ENCODE measurements at regions not wholly inside any gene's neighbourhood (a gene's known extent, or its start where the extent isn't known, plus 50 kb on each side); places are given as distances from the start of the nearest gene placed in this dataset.

DNA sequence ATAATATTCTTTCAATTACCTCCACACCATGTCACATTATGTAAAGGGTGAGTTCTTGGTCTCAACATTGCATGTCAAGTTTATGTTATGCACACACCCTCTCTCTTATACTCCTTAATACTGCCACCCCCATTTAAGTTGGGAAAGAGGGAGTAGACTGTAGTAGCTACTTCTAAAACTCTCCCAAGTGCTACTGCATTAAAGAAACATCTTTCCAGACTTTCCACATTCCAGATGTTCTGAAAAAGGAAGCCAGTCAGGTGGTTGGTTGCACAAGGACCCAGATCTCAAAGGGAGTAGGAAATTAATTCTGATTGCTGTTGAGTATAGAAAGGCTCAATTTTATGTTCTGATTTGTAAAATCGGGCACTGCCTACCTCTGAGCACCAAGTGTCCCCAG is 419.5 kb downstream of the CD83 start:
- TF ChIP-seq, protein P1, sequence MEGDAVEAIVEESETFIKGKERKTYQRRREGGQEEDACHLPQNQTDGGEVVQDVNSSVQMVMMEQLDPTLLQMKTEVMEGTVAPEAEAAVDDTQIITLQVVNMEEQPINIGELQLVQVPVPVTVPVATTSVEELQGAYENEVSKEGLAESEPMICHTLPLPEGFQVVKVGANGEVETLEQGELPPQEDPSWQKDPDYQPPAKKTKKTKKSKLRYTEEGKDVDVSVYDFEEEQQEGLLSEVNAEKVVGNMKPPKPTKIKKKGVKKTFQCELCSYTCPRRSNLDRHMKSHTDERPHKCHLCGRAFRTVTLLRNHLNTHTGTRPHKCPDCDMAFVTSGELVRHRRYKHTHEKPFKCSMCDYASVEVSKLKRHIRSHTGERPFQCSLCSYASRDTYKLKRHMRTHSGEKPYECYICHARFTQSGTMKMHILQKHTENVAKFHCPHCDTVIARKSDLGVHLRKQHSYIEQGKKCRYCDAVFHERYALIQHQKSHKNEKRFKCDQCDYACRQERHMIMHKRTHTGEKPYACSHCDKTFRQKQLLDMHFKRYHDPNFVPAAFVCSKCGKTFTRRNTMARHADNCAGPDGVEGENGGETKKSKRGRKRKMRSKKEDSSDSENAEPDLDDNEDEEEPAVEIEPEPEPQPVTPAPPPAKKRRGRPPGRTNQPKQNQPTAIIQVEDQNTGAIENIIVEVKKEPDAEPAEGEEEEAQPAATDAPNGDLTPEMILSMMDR (IDR thresholded peaks at IDR 0.05; ENCODE audit: low read depth, low read length, poor library complexity, severe bottlenecking) = no peak
- no peak for TF ChIP-seq EZH2phosphoT487 (IDR thresholded peaks at IDR 0.05; ENCODE audit: borderline replicate concordance, low read length)
